ENCODE measurements at regions not wholly inside any gene's neighbourhood (a gene's known extent, or its start where the extent isn't known, plus 50 kb on each side); places are given as distances from the start of the nearest gene placed in this dataset.

GRCh38 chr1:147811273-147811672 is 50.9 kb upstream of the GJA5 start:
- H2AFZ ChIP-seq (ENCODE audit: low read length), result no peak overlapping the region
- CTCF ChIA-PET, result no interaction called here
- H3K27me3 ChIP-seq (ENCODE audit: low read length), result no peaks in the 10 kb centered on the region
- no peaks in the 10 kb centered on the region for H3K36me3 ChIP-seq (ENCODE audit: low read depth, low read length)
- H3K4me2 ChIP-seq (ENCODE audit: low read length), result no peak overlapping the region
- BruUV-seq (replicated peaks), result no TSS peak
- no peaks in the 10 kb centered on the region for H3F3A ChIP-seq (ENCODE audit: low read length, unreplicated experiment)
- ATAC-seq, result no peak
- TF ChIP-seq CTCF (conservative IDR thresholded peaks at IDR 0.05; ENCODE audit: low read depth, low read length), result no peak
- TF ChIP-seq EZH2 (IDR thresholded peaks at IDR 0.05; ENCODE audit: low read length, unreplicated experiment), result no peak
- no peak for TF ChIP-seq EZH2phosphoT487 (IDR thresholded peaks at IDR 0.05; ENCODE audit: borderline replicate concordance, low read length)
- H3K9ac ChIP-seq (ENCODE audit: low read length), result no peak overlapping the region
- no peak overlapping the region for H3K27ac ChIP-seq (ENCODE audit: low read length)
- H3K79me2 ChIP-seq (ENCODE audit: low read length), result no peaks in the 10 kb centered on the region
- H3K9me3 ChIP-seq (ENCODE audit: low read length), result no peaks in the 10 kb centered on the region
- DNase-seq, result no peak
- POLR2A ChIA-PET (ENCODE audit: unreplicated experiment), result no interaction called here
- no peaks in the 10 kb centered on the region for H3K4me1 ChIP-seq (ENCODE audit: insufficient read depth, low read length)
- no peak overlapping the region for H3K4me3 ChIP-seq (ENCODE audit: low read length)
- H3K9me2 ChIP-seq (replicated peaks; ENCODE audit: low read length), result no peaks in the 10 kb centered on the region
- H4K20me1 ChIP-seq (ENCODE audit: low read length), result no peaks in the 10 kb centered on the region
- intact Hi-C loops (cut with micrococcal nuclease), result loop anchor here (10.0 kb wide), 1 partner anchor 74 kb away; no protein-coding TSS in a partner anchor

GRCh38 chr1:147811751-147812150 is 51.3 kb upstream of the GJA5 start:
- ChIA-PET CTCF (no interaction called here), POLR2A (ENCODE audit: unreplicated experiment) (no interaction called here)
- intact Hi-C loops (cut with micrococcal nuclease), result loop anchor here (10.0 kb wide), 1 partner anchor 73 kb away; no protein-coding TSS in a partner anchor
- H3K4me1 ChIP-seq (ENCODE audit: insufficient read depth, low read length), result no peaks in the 10 kb centered on the region
- no peaks in the 10 kb centered on the region for H3K9me3 ChIP-seq (ENCODE audit: low read length)
- no TSS peak for BruUV-seq (replicated peaks)
- H3K4me3 ChIP-seq (ENCODE audit: low read length), result no peak overlapping the region
- H4K20me1 ChIP-seq (ENCODE audit: low read length), result no peaks in the 10 kb centered on the region
- no peak overlapping the region for H3K9ac ChIP-seq (ENCODE audit: low read length)
- no peaks in the 10 kb centered on the region for H3K79me2 ChIP-seq (ENCODE audit: low read length)
- no peak overlapping the region for H2AFZ ChIP-seq (ENCODE audit: low read length)
- ATAC-seq (no peak), DNase-seq (no peak)
- no peaks in the 10 kb centered on the region for H3K36me3 ChIP-seq (ENCODE audit: low read depth, low read length)
- no peak for TF ChIP-seq EZH2phosphoT487 (IDR thresholded peaks at IDR 0.05; ENCODE audit: borderline replicate concordance, low read length)
- no peak for TF ChIP-seq EZH2 (IDR thresholded peaks at IDR 0.05; ENCODE audit: low read length, unreplicated experiment)
- TF ChIP-seq CTCF (conservative IDR thresholded peaks at IDR 0.05; ENCODE audit: low read depth, low read length), result no peak
- H3K4me2 ChIP-seq (ENCODE audit: low read length), result no peak overlapping the region
- no peaks in the 10 kb centered on the region for H3K27me3 ChIP-seq (ENCODE audit: low read length)
- no peaks in the 10 kb centered on the region for H3K9me2 ChIP-seq (replicated peaks; ENCODE audit: low read length)
- no peak overlapping the region for H3K27ac ChIP-seq (ENCODE audit: low read length)
- no peaks in the 10 kb centered on the region for H3F3A ChIP-seq (ENCODE audit: low read length, unreplicated experiment)

- H3K27ac ChIP-seq (ENCODE audit: low read length), result no peak overlapping the region
- intact Hi-C loops (cut with micrococcal nuclease), result loop anchor here (10.0 kb wide), 1 partner anchor 72 kb away; no protein-coding TSS in a partner anchor
- H3K4me3 ChIP-seq (ENCODE audit: low read length), result no peak overlapping the region
- H3K79me2 ChIP-seq (ENCODE audit: low read length), result no peaks in the 10 kb centered on the region
- BruUV-seq (replicated peaks), result no TSS peak
- CTCF ChIA-PET, result no interaction called here
- no peak for TF ChIP-seq CTCF (conservative IDR thresholded peaks at IDR 0.05; ENCODE audit: low read depth, low read length)
- TF ChIP-seq EZH2 (IDR thresholded peaks at IDR 0.05; ENCODE audit: low read length, unreplicated experiment), result no peak
- TF ChIP-seq EZH2phosphoT487 (IDR thresholded peaks at IDR 0.05; ENCODE audit: borderline replicate concordance, low read length), result no peak
- POLR2A ChIA-PET (ENCODE audit: unreplicated experiment), result no interaction called here
- no peaks in the 10 kb centered on the region for H3K36me3 ChIP-seq (ENCODE audit: low read depth, low read length)
- no peak overlapping the region for H2AFZ ChIP-seq (ENCODE audit: low read length)
- ATAC-seq (no peak), DNase-seq (no peak)
- no peaks in the 10 kb centered on the region for H4K20me1 ChIP-seq (ENCODE audit: low read length)
- H3K9me3 ChIP-seq (ENCODE audit: low read length), result no peaks in the 10 kb centered on the region
- H3K9me2 ChIP-seq (replicated peaks; ENCODE audit: low read length), result no peaks in the 10 kb centered on the region
- no peaks in the 10 kb centered on the region for H3F3A ChIP-seq (ENCODE audit: low read length, unreplicated experiment)
- H3K4me2 ChIP-seq (ENCODE audit: low read length), result no peak overlapping the region
- H3K4me1 ChIP-seq (ENCODE audit: insufficient read depth, low read length), result no peaks in the 10 kb centered on the region
- no peak overlapping the region for H3K9ac ChIP-seq (ENCODE audit: low read length)
- no peaks in the 10 kb centered on the region for H3K27me3 ChIP-seq (ENCODE audit: low read length)
Measured at GRCh38 chr1:147812799-147813198, 52.4 kb upstream of the GJA5 start.
